ENCODE measurements at regions not wholly inside any gene's neighbourhood (a gene's known extent, or its start where the extent isn't known, plus 50 kb on each side); places are given as distances from the start of the nearest gene placed in this dataset.

DNA sequence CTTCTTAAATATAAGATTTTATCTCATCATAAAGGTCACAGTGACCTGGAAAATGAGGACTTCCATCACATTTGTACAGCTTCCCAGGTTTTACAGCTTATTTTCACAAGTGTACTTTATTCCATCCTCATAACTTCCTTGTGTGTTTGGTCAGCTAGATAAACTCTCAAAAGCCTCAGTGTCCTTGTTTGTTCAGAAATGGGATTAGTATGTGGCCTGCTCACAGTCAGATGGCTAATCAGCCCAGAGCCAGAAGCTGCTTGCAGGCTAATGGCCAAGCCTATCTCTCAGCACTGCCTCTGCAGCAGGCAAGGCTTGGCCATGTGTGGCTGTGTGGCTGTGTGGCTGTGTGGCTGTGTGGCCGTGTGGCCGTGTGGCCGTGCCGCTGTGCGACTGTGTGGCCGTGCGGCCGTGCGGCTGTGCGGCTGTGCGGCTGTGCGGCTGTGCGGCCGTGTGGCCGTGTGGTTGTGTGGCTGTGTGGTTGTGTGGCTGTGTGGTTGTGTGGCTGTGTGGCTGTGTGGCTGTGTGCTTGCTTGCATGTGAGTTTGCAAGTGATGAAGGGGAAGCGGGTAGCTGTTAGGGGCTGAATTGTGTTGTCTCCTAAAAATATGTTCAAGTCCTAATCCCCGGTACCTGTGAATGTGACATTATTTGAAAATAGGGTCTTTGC lies 233.0 kb upstream of the TNP1 start:
- TF ChIP-seq, protein P1, sequence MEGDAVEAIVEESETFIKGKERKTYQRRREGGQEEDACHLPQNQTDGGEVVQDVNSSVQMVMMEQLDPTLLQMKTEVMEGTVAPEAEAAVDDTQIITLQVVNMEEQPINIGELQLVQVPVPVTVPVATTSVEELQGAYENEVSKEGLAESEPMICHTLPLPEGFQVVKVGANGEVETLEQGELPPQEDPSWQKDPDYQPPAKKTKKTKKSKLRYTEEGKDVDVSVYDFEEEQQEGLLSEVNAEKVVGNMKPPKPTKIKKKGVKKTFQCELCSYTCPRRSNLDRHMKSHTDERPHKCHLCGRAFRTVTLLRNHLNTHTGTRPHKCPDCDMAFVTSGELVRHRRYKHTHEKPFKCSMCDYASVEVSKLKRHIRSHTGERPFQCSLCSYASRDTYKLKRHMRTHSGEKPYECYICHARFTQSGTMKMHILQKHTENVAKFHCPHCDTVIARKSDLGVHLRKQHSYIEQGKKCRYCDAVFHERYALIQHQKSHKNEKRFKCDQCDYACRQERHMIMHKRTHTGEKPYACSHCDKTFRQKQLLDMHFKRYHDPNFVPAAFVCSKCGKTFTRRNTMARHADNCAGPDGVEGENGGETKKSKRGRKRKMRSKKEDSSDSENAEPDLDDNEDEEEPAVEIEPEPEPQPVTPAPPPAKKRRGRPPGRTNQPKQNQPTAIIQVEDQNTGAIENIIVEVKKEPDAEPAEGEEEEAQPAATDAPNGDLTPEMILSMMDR (optimal IDR thresholded peaks at IDR 0.05 in 1 of 3, IDR thresholded peaks at IDR 0.05 in 1 of 3, conservative IDR thresholded peaks at IDR 0.05 in 1 of 3; ENCODE audit: extremely low read depth in 1 of 3, insufficient read depth in 2 of 3, low read length in 3 of 3), result no peak
- no peak for TF ChIP-seq EZH2 (IDR thresholded peaks at IDR 0.05; ENCODE audit: low read length)

Data from keratinocyte (primary cell).